HG03175 (cell line): ENCODE measurements at regions not wholly inside any gene's neighbourhood (a gene's known extent, or its start where the extent isn't known, plus 50 kb on each side); places are given as distances from the start of the nearest gene placed in this dataset.

Source experiments
- ATAC-seq: cut with Tn5 transposase; IDR thresholded peaks from one replicate; pipeline ENCODE4 v1.9.1; 2021; ENCODE audit warnings: mild to moderate bottlenecking, moderate library complexity; ENCODE audit not compliant: unreplicated experiment

- ATAC-seq, result no peak
Measured at GRCh38 chr6:9627916-9628315, 787.0 kb downstream of the TFAP2A start.

GRCh38 chr6:9623985-9624384 lies 790.9 kb downstream of the TFAP2A start:
- no peak for ATAC-seq

- no peak for ATAC-seq
Measured at GRCh38 chr6:9623228-9623832, 791.5 kb downstream of the TFAP2A start.

GRCh38 chr6:9621276-9621675 lies 793.6 kb downstream of the TFAP2A start:
- no peak for ATAC-seq

GRCh38 chr6:9620687-9621086 lies 794.2 kb downstream of the TFAP2A start:
- ATAC-seq, result no peak

- no peak for ATAC-seq
Measured at GRCh38 chr6:9620263-9620662, 794.6 kb downstream of the TFAP2A start.

GRCh38 chr6:9614778-9615177 lies 800.1 kb downstream of the TFAP2A start:
- no peak for ATAC-seq

GRCh38 chr6:9612489-9612888 lies 802.4 kb downstream of the TFAP2A start:
- ATAC-seq, result no peak

- ATAC-seq, result no peak
Measured at GRCh38 chr6:9610620-9611415, 804.1 kb downstream of the TFAP2A start.

- ATAC-seq, result no peak
Measured at GRCh38 chr6:9606435-9607134, 808.3 kb downstream of the TFAP2A start.

GRCh38 chr6:9594746-9595145 lies 820.1 kb downstream of the TFAP2A start:
- no peak for ATAC-seq

- ATAC-seq, result no peak
Measured at GRCh38 chr6:9593554-9593953, 821.3 kb downstream of the TFAP2A start.

- ATAC-seq, result no peak
Measured at GRCh38 chr6:9583753-9584352, 831.0 kb downstream of the TFAP2A start.

- ATAC-seq, result no peak
Measured at GRCh38 chr6:9581155-9581554, 833.7 kb downstream of the TFAP2A start.

- ATAC-seq, result no peak
Measured at GRCh38 chr6:9576521-9576920, 838.4 kb downstream of the TFAP2A start.

GRCh38 chr6:9566096-9566495 lies 848.8 kb downstream of the TFAP2A start:
- ATAC-seq, result no peak

GRCh38 chr6:9564021-9564420 lies 850.9 kb downstream of the TFAP2A start:
- ATAC-seq, result no peak

- ATAC-seq, result no peak
Measured at GRCh38 chr6:9563568-9563967, 851.3 kb downstream of the TFAP2A start.

- ATAC-seq, result no peak
Measured at GRCh38 chr6:9554806-9555205, 860.1 kb downstream of the TFAP2A start.

- no peak for ATAC-seq
Measured at GRCh38 chr6:9554323-9554722, 860.6 kb downstream of the TFAP2A start.

GRCh38 chr6:9553002-9553401 lies 861.9 kb downstream of the TFAP2A start:
- no peak for ATAC-seq

- no peak for ATAC-seq
Measured at GRCh38 chr6:9543649-9544048, 871.2 kb downstream of the TFAP2A start.
